ENCODE measurements at regions not wholly inside any gene's neighbourhood (a gene's known extent, or its start where the extent isn't known, plus 50 kb on each side); places are given as distances from the start of the nearest gene placed in this dataset.

DNA sequence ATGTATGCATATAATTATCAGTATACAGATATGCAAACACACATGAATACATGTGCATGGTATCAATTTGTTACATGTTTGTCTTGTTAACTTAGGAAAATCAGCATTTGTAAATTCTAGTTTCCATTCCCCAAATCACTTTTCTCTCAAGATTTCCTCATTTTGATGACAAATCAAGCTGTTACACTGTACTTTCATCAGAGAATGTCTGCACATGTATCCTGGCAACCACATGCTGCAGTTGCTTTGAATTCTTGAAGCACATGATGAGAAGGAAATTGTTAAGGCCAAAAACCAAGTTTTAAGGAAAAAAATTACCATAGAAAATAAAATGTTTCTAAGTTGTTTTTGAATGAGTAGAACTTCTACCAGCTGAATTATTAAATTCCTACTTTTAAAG is 1834.5 kb downstream of the EFNA5 start:
- H3K4me1 ChIP-seq: no peaks in the 10 kb centered on the region
- intact Hi-C loops (cut with micrococcal nuclease): no loop called here
- no peak for DNase-seq

DNA sequence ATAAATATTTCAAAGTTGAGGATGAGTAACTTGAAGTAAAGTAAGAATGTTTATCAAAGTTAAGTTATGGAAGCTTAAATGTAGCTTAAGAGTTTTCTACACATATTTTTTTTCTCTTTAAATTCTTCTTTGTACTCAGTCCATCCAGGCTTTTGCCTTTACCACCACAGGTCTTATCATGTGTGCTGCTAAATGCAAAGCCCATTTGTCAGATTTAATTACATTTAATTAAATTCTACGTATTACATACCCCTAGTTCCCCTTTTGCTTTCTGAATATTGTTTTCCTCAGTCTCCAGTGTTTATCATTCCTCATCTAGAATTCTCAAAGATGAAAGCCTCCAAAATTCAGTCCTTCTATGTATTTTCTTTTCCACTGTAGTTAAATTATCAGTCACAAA is 1841.9 kb downstream of the EFNA5 start:
- no peaks in the 10 kb centered on the region for H3K9me3 ChIP-seq (replicated peaks)
- intact Hi-C loops (cut with micrococcal nuclease): no loop called here
- no peak overlapping the region for H3K27ac ChIP-seq (replicated peaks)
- TF ChIP-seq, protein P1, sequence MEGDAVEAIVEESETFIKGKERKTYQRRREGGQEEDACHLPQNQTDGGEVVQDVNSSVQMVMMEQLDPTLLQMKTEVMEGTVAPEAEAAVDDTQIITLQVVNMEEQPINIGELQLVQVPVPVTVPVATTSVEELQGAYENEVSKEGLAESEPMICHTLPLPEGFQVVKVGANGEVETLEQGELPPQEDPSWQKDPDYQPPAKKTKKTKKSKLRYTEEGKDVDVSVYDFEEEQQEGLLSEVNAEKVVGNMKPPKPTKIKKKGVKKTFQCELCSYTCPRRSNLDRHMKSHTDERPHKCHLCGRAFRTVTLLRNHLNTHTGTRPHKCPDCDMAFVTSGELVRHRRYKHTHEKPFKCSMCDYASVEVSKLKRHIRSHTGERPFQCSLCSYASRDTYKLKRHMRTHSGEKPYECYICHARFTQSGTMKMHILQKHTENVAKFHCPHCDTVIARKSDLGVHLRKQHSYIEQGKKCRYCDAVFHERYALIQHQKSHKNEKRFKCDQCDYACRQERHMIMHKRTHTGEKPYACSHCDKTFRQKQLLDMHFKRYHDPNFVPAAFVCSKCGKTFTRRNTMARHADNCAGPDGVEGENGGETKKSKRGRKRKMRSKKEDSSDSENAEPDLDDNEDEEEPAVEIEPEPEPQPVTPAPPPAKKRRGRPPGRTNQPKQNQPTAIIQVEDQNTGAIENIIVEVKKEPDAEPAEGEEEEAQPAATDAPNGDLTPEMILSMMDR (IDR thresholded peaks at IDR 0.05; ENCODE audit: borderline replicate concordance): no peak
- no peaks in the 10 kb centered on the region for H3K27me3 ChIP-seq (ENCODE audit: low read depth)
- no peak for DNase-seq
- no peaks in the 10 kb centered on the region for H3K4me1 ChIP-seq
- H3K4me3 ChIP-seq: no peak overlapping the region
- no peaks in the 10 kb centered on the region for H3K36me3 ChIP-seq

More for the DNA sequence above, 1834.5 kb downstream of the EFNA5 start:
- Histone ChIP-seq H3K27me3 (ENCODE audit: low read depth) (no peaks in the 10 kb centered on the region), H3K36me3 (no peaks in the 10 kb centered on the region), H3K4me3 (no peak overlapping the region), H3K27ac (replicated peaks) (no peak overlapping the region), H3K9me3 (replicated peaks) (peaks cover 4% of the 10 kb centered on the region)
- TF ChIP-seq, protein P1 (IDR thresholded peaks at IDR 0.05; ENCODE audit: borderline replicate concordance): no peak

DNA sequence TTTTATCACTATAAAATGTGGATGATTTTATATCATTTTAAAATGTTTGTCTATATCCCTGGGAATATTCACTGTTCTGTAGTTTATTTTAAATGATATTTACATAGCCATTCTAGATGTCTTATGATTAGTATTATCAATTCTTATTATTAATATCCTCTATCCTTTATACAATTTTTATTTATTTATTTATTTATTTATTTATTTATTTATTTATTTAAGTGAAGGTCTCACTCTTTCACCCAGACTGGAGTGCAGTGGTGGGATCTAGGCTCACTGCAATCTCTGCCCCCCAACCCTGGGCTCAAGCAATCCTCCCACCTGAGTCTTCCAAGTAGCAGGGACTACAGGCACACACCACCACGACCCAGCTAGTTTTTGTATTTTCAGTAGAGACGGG is 1848.9 kb downstream of the EFNA5 start:
- no peaks in the 10 kb centered on the region for H3K4me1 ChIP-seq

DNA sequence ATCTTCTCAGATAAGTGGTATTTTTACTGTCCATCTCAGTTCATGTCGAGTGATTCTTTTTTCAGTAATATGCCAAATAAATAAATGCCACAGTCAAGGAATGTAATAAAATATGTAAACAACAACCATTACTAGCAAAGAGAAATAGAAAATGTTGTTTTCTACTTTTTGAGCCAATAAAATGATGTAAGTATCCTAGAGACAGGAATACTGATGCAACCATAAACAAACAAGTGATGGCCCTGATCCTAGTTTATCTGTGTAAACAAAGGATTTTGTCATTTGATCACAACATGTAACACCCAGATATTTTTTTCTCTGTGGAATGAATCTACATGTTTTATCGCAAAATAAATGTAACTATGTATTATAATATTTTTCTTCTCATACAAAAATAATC is 1852.8 kb downstream of the EFNA5 start:
- intact Hi-C loops (cut with micrococcal nuclease): no loop called here
- Histone ChIP-seq H3K4me1 (no peaks in the 10 kb centered on the region), H3K4me3 (no peak overlapping the region), H3K36me3 (no peaks in the 10 kb centered on the region), H3K9me3 (replicated peaks) (no peaks in the 10 kb centered on the region), H3K27me3 (ENCODE audit: low read depth) (no peaks in the 10 kb centered on the region), H3K27ac (replicated peaks) (no peak overlapping the region)
- TF ChIP-seq, protein P1 (IDR thresholded peaks at IDR 0.05; ENCODE audit: borderline replicate concordance): no peak
- no peak for DNase-seq

More for the DNA sequence above, 1848.9 kb downstream of the EFNA5 start:
- no peaks in the 10 kb centered on the region for H3K36me3 ChIP-seq
- H3K4me3 ChIP-seq: no peak overlapping the region
- no peaks in the 10 kb centered on the region for H3K27me3 ChIP-seq (ENCODE audit: low read depth)
- DNase-seq: no peak
- no peaks in the 10 kb centered on the region for H3K9me3 ChIP-seq (replicated peaks)
- H3K27ac ChIP-seq (replicated peaks): no peak overlapping the region
- intact Hi-C loops (cut with micrococcal nuclease): no loop called here
- TF ChIP-seq, protein P1 (IDR thresholded peaks at IDR 0.05; ENCODE audit: borderline replicate concordance): no peak

DNA sequence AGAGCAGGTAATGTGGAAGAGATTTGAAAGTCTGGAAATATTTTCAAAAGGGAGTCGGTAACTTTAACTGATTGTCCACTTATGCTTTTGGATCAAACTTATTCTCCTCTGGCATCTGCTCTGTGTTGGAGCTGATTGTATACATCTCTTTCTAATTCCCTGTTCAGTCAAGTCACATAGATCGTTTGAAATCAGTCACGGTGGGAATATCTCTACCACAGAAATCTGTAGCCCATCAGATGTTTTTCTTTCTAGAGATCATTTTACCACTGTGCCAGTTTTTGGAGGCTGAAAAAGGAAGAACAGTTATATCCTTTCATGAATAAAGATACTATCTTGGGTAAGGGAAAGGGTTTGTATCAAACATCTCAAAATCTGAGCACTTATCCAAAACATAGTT is 1853.3 kb downstream of the EFNA5 start:
- Histone ChIP-seq H3K27ac (replicated peaks) (no peak overlapping the region), H3K27me3 (ENCODE audit: low read depth) (no peaks in the 10 kb centered on the region), H3K9me3 (replicated peaks) (no peaks in the 10 kb centered on the region), H3K4me3 (no peak overlapping the region), H3K36me3 (no peaks in the 10 kb centered on the region), H3K4me1 (no peaks in the 10 kb centered on the region)
- TF ChIP-seq, protein P1 (IDR thresholded peaks at IDR 0.05; ENCODE audit: borderline replicate concordance): no peak
- no peak for DNase-seq
- intact Hi-C loops (cut with micrococcal nuclease): no loop called here

DNA sequence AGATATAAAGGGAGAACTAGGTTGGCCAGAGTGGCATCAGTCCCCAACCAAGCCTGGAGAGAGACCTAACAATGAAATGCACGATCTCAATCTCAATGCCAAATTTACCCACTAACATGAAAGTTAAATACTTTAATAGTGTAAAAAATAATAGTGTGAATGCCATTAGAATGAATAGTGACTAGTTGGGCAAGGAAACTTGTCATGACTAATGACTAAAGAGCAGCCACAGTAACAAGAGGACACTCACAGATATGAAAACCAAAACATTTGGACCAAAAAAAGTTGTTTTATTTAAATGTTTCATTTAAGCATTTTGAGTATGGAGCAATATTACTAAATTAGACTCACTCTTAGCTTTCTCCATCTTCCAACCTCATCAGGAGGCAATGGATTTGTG is 1853.8 kb downstream of the EFNA5 start:
- TF ChIP-seq, protein P1 (IDR thresholded peaks at IDR 0.05; ENCODE audit: borderline replicate concordance): no peak
- no peak for DNase-seq

More for the DNA sequence above, 1853.8 kb downstream of the EFNA5 start:
- Histone ChIP-seq H3K27me3 (ENCODE audit: low read depth) (no peaks in the 10 kb centered on the region), H3K4me1 (no peaks in the 10 kb centered on the region), H3K36me3 (no peaks in the 10 kb centered on the region), H3K4me3 (no peak overlapping the region), H3K9me3 (replicated peaks) (no peaks in the 10 kb centered on the region), H3K27ac (replicated peaks) (no peak overlapping the region)
- intact Hi-C loops (cut with micrococcal nuclease): no loop called here

Data from left ventricle myocardium inferior (tissue), 1 donor.